ENCODE measurements at regions not wholly inside any gene's neighbourhood (a gene's known extent, or its start where the extent isn't known, plus 50 kb on each side); places are given as distances from the start of the nearest gene placed in this dataset.

DNA sequence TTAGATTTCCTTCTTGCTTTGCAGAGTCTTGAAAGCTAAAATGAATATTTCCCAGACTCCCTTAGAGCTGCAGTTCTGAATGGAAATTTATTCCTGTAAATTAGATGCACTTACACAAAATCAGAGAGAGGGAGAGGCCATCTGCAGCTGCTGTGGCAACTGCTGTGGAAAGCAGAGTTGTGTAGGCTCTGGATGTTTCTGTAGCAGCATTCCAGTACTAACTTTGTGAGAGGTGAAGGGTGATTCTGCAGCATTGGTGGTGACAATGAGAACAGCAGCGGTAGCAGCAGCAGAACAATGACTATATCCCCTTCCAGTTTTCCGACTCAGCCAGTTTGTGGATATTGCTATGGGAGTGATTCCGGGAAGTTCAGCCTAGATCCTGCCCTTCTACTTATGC lies 433.0 kb upstream of the REG3G start:
- Histone ChIP-seq H3K27me3 (ENCODE audit: insufficient read depth, low read length) (no peaks in the 10 kb centered on the region), H3K27ac (ENCODE audit: low read depth, low read length, poor library complexity, severe bottlenecking) (no peak overlapping the region), H3K4me3 (ENCODE audit: low read depth, low read length, poor library complexity, severe bottlenecking) (no peak overlapping the region), H3F3A (ENCODE audit: insufficient read depth, low read length) (no peaks in the 10 kb centered on the region), H4K20me1 (ENCODE audit: insufficient read depth, low read length) (no peaks in the 10 kb centered on the region), H3K36me3 (ENCODE audit: insufficient read depth, low read length) (no peaks in the 10 kb centered on the region), H2AFZ (ENCODE audit: low read length) (no peak overlapping the region), H3K4me1 (ENCODE audit: insufficient read depth, low read length, severe bottlenecking) (no peaks in the 10 kb centered on the region), H3K9ac (ENCODE audit: low read length) (no peak overlapping the region), H3K9me3 (ENCODE audit: low read length) (no peaks in the 10 kb centered on the region), H3K9me2 (ENCODE audit: low read depth, low read length) (no peaks in the 10 kb centered on the region), H3K79me2 (ENCODE audit: insufficient read depth, low read length) (no peaks in the 10 kb centered on the region), H3K4me2 (ENCODE audit: low read length) (no peak overlapping the region)
- TF ChIP-seq, protein P1, sequence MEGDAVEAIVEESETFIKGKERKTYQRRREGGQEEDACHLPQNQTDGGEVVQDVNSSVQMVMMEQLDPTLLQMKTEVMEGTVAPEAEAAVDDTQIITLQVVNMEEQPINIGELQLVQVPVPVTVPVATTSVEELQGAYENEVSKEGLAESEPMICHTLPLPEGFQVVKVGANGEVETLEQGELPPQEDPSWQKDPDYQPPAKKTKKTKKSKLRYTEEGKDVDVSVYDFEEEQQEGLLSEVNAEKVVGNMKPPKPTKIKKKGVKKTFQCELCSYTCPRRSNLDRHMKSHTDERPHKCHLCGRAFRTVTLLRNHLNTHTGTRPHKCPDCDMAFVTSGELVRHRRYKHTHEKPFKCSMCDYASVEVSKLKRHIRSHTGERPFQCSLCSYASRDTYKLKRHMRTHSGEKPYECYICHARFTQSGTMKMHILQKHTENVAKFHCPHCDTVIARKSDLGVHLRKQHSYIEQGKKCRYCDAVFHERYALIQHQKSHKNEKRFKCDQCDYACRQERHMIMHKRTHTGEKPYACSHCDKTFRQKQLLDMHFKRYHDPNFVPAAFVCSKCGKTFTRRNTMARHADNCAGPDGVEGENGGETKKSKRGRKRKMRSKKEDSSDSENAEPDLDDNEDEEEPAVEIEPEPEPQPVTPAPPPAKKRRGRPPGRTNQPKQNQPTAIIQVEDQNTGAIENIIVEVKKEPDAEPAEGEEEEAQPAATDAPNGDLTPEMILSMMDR (IDR thresholded peaks at IDR 0.05; ENCODE audit: low read length): no peak
- TF ChIP-seq EZH2 (IDR thresholded peaks at IDR 0.05; ENCODE audit: borderline replicate concordance, low read length): no peak

DNA sequence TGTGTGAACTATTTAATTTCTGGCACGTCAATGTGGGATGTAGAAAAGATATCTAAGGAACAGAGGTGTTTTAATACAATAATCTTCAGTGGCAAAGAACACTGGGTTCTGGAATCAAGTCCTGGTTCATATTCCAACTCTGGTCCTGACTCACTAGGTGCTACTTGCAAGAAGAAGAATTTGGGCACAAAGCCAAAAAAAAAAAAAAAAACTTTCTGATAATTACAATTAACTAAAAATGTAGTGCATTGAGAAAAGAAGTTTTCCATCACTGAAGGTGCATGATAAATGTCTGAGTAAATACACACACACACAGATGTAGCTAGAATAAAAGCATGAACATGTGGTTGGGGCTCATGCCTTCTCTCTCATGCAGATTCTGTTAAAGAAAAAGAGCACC lies 424.4 kb upstream of the REG3G start:
- H4K20me1 ChIP-seq (ENCODE audit: insufficient read depth, low read length): no peaks in the 10 kb centered on the region
- TF ChIP-seq EZH2 (IDR thresholded peaks at IDR 0.05; ENCODE audit: borderline replicate concordance, low read length): no peak
- TF ChIP-seq, protein P1 (IDR thresholded peaks at IDR 0.05; ENCODE audit: low read length): no peak
- no peak overlapping the region for H2AFZ ChIP-seq (ENCODE audit: low read length)
- H3K27ac ChIP-seq (ENCODE audit: low read depth, low read length, poor library complexity, severe bottlenecking): no peak overlapping the region
- H3K4me2 ChIP-seq (ENCODE audit: low read length): no peak overlapping the region
- H3K27me3 ChIP-seq (ENCODE audit: insufficient read depth, low read length): no peaks in the 10 kb centered on the region
- H3K4me1 ChIP-seq (ENCODE audit: insufficient read depth, low read length, severe bottlenecking): no peaks in the 10 kb centered on the region
- H3K36me3 ChIP-seq (ENCODE audit: insufficient read depth, low read length): no peaks in the 10 kb centered on the region
- H3K9me3 ChIP-seq (ENCODE audit: low read length): no peaks in the 10 kb centered on the region
- H3F3A ChIP-seq (ENCODE audit: insufficient read depth, low read length): no peaks in the 10 kb centered on the region
- H3K9me2 ChIP-seq (ENCODE audit: low read depth, low read length): no peaks in the 10 kb centered on the region
- H3K9ac ChIP-seq (ENCODE audit: low read length): no peak overlapping the region
- H3K79me2 ChIP-seq (ENCODE audit: insufficient read depth, low read length): no peaks in the 10 kb centered on the region
- no peak overlapping the region for H3K4me3 ChIP-seq (ENCODE audit: low read depth, low read length, poor library complexity, severe bottlenecking)

DNA sequence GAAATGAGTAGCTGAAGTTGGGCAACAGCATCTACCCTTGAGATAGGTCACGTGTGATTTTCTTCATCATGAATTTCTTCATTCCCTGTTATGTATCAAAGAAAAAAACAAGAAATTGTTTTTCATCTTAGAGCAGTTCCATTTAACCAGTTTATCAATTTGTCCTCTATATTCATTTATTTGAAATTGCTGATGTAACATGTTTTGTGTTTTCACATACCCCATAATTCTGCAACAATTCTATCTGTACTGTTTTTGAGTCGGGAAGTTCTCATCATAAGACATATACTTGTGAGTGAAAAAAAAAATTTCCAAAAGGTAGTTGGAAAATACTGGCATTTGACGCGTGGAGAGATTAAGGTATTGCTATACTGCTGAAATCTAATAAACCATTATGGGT lies 422.6 kb upstream of the REG3G start:
- H3K27ac ChIP-seq (ENCODE audit: low read depth, low read length, poor library complexity, severe bottlenecking): no peak overlapping the region
- H3K4me2 ChIP-seq (ENCODE audit: low read length): no peak overlapping the region
- H3K79me2 ChIP-seq (ENCODE audit: insufficient read depth, low read length): no peaks in the 10 kb centered on the region
- H3F3A ChIP-seq (ENCODE audit: insufficient read depth, low read length): no peaks in the 10 kb centered on the region
- no peak for TF ChIP-seq EZH2 (IDR thresholded peaks at IDR 0.05; ENCODE audit: borderline replicate concordance, low read length)
- TF ChIP-seq, protein P1 (IDR thresholded peaks at IDR 0.05; ENCODE audit: low read length): no peak
- no peak overlapping the region for H2AFZ ChIP-seq (ENCODE audit: low read length)
- H3K9me2 ChIP-seq (ENCODE audit: low read depth, low read length): no peaks in the 10 kb centered on the region
- H3K4me3 ChIP-seq (ENCODE audit: low read depth, low read length, poor library complexity, severe bottlenecking): no peak overlapping the region
- no peaks in the 10 kb centered on the region for H4K20me1 ChIP-seq (ENCODE audit: insufficient read depth, low read length)
- H3K4me1 ChIP-seq (ENCODE audit: insufficient read depth, low read length, severe bottlenecking): no peaks in the 10 kb centered on the region
- H3K27me3 ChIP-seq (ENCODE audit: insufficient read depth, low read length): no peaks in the 10 kb centered on the region
- H3K9ac ChIP-seq (ENCODE audit: low read length): no peak overlapping the region
- no peaks in the 10 kb centered on the region for H3K36me3 ChIP-seq (ENCODE audit: insufficient read depth, low read length)
- H3K9me3 ChIP-seq (ENCODE audit: low read length): no peaks in the 10 kb centered on the region

Data from OCI-LY1 (cell line).